Erythroblast (primary cell): ENCODE measurements at regions not wholly inside any gene's neighbourhood (a gene's known extent, or its start where the extent isn't known, plus 50 kb on each side); places are given as distances from the start of the nearest gene placed in this dataset.

ENCODE experiments used
- DNase-seq, 2 experiments: peaks; one replicate each; lab custom pipeline; 2025; lab: John Stamatoyannopoulos, UW
- GATA1 ChIP-seq: IDR thresholded peaks from 2 replicates; pipeline ENCODE4 v1.6.1; 2011; ENCODE audit warnings: low read depth, mild to moderate bottlenecking, control low read depth, low read length, moderate library complexity
- POLR2A ChIP-seq: IDR thresholded peaks from 2 replicates; pipeline ENCODE4 v1.6.1; 2011; ENCODE audit warnings: mild to moderate bottlenecking, low read length

DNA sequence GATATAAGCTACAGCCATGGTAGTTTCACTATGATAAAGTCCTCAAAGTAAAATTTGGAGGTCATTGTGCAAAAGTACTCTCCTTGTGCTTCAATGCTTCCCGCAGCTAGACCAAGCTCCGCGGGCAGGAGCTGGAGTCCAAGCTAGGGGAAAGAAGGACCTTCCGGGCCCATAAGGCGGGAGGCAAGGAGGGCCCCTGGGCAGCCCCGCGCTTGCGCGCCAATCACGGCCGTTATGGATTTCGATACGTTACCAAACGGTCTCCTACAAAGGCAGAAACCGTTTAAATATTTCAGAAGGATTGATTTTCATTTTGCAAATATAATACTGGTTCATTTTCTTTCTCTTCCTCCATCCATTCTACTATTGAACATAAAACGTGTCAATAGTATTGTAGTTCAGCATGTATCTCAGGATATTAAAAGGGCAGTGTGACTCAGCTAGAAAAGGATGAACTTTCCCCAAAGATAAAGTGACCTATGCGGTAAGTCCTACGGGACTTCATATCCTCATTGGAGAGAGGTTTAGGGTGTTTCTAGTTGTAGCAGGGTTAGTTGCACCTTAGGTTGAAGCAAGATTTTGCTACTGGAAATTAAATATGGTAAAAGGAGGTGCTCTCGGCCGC, 128.0 kb downstream of the KIF20B start:
- TF ChIP-seq POLR2A = no peak
- TF ChIP-seq GATA1 = no peak
- no peak for DNase-seq

DNA sequence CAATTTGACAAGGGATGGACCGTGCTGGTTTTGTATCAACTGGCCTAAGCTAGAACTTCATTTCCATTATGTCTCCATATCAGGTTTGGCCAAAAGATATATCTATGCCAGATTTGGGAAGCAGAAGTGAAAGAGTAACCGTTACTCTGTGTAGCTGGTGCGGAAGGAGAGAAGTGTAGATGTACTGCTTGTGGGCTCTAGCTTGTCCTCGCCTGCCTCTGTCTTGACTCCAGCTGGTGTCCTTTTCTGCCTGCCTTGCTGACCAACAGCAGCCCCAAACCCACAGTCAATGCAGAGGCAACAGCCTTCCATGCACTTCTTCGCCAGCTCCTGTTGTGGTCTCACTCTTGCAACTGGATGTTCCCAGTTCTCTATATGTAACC, 128.5 kb downstream of the KIF20B start:
- no peak for DNase-seq
- TF ChIP-seq GATA1 (no peak), POLR2A (no peak)

DNA sequence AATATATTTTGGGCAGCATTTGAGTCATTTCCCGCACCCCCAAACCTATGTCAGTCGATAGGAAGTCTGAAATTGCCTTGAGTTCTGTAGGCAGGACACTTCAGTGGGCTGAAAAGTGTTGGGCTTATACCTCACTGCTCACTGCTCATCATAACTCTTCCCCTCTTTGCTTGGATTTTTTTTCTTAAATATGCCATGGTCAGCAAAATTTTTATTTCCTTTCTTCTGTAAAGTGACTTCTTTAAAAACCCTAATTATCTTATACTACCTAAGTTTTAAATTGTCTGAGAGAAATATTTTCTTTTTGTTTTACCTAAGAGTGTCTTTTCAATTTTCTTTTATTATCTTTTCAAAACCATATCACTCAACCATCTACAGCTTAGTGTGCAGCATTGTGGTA, 129.2 kb downstream of the KIF20B start:
- TF ChIP-seq POLR2A (no peak), GATA1 (no peak)
- no peak for DNase-seq

DNA sequence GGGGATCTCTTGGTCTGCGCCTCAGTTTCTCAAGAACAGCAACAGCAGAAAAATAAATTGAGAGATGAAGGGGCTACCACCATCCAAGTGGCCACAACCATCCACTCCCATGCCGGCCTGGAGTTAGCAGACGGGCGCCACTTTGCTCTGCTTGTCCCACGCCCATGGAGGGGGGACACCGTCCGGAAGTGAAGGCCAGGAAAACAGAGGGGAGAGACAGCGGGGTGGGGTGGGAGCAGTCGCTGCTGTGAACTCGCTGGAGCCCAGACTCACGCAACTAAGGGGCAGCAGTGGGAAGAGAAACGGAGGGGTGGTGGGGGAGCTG, 135.4 kb downstream of the KIF20B start:
- no peak for TF ChIP-seq POLR2A
- no peak for TF ChIP-seq GATA1
- DNase-seq = no peak

DNA sequence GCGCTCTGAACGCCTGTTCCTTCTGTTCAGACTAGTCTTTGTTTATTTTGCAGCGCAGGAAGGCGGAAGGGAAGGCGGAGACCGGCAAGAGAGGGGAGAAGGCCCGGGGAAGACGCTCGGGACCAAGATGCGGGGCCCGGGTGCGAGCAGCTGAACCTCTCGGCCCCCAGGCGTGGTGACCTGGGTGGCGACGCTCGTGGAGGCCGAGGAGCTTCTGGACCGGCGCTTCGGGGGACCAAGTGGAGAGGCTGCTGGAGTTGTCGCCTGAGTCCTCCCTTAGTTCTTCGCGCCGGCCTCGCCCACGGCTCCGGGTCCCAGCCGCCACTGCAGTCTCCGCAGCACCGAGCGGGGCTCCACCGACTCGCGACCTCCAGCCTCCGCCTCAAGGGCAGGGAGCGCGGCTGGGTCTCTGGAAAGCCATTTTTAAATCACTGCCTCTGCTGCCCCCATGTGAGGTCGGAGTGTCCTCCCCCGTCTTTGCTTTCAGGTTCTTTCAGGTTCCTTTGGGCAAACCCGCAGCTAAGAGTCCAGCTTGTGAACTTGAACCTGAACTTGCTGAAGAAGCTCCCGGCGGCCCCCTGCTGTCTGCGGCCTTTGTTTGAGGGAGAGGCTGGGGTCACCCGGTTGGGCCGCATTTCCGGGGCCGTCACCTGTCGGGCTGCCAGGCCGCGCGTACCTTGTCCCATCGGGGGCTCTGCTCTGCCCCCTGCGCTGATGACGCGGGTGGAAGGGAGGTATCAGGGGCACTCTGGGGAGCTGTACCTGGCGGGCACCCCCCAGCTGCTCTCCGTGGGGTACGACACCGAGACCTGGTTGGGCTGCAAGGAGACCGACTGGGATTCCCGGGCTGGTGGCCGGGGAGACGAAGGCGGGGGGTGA, 136.0 kb downstream of the KIF20B start:
- no peak for TF ChIP-seq POLR2A
- no peak for TF ChIP-seq GATA1

DNA sequence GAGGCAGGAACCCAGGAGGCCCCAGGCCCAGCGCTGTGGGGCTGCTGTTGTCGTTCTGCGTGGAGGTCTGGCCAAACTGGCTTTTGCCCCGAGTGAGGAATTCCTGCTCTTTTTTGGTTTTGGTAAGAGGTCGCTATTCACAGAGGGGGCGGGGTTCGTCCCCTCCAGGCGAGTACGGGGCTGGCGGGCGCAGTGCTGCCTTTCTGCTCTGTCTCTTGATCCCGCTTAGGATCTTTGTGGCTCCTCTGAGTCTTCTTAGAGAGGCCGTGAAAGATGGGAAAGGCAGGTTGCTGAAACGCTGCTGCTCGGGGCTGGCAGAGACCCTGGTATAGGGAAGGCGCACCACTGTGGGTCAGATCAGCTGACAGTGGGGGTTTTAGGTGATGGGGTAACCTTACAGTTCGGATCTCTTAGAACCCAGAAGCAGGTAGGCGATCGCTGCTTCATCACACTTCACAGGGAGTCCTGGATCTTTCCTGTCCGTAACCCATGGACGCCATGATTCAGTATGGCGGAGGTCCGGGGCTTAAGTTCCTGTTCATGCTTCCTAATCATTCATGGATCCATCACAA, 136.7 kb downstream of the KIF20B start:
- TF ChIP-seq POLR2A (no peak), GATA1 (no peak)
- DNase-seq = no peak

More for the DNA sequence above, 136.0 kb downstream of the KIF20B start:
- DNase-seq = no peak

DNA sequence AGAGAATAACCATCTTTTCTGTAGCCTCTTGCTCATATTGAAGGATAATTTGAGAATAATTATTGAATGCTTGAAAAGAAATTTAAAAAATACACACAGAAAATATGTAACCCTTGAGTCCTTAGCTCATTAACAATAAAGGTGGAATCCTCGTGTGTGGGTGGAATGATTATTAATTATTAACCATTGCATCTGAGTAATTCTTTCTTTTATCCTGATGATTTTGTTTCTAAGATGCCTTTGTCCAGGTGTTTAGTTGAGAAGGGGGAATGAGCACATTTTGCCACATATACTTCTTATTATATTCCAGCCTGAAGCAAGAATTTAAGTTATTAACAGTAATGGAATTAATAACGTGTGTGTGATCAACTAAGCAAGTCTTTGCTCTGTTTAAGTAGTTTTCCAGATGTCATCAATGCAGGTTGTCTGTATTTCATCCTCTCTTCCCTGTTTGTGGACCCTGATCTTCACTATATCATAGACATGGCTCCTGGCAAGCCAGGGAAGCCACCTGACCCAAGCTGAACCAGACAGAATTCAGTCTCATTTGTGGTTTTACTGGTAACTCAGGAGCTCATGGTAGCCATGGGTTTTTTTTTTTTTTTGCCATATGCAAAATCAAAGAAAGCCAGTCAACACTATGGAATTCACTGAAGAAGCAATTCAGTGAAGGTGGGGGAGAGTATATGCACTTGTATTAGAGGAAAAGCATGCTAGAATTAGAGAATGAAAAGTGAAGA, 144.3 kb downstream of the KIF20B start:
- no peak for DNase-seq
- TF ChIP-seq GATA1 (no peak), POLR2A (no peak)

DNA sequence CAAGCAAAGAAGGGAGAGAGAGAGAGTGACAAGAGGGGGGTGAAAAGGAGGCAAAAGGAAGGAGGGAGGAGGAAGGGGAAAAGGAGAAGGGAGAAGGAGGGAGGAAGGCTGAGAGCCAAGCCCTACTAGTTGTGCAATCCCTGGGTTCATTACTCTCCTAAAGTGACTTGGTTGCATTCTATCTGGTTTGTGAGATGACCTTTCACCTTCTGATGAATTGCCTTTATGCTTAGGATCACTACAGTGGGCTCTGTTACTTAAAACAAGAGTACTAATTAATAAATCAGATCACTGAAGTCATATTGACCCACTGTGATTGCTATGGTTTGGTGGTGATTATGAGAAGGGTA, 144.9 kb downstream of the KIF20B start:
- DNase-seq = no peak
- TF ChIP-seq GATA1 (no peak), POLR2A (no peak)

DNA sequence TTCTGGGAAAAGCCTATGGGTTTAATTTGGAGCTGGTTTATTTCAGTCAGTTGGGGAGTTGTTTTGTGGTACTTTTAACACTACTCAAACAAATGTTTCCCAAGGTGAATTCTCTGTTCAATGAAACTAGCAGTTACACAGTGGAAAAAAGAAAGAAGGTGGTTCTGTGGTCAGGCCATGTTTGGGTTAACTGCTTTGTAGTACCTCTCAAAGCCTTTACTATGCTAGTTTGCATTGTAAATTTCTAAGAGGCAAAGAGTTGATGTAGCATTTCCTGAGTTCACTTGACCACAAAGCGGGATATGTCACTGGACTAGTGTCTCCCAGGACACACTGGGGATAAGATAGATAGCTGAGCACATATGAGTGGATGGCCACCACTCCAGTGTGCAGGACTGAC, 145.4 kb downstream of the KIF20B start:
- no peak for DNase-seq

DNA sequence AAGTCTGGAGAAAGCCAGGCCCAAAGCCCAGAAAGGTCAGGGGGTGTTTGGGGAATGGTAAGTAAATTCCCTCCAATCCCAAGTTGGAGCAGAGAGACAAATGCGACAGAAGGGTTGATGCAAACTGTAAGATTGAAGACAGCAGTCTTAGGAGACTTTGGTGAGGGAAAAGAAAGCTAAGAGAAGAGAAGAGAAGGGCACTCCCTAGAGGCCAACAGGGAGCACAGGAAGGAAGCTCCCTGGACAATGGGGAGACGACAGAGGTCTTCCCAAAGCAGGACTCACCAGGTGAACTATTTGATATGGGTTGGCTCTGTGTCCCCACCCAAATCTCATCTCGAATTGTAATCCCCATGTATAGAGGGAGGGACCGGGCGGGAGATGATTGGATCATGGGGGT, 151.5 kb downstream of the KIF20B start:
- DNase-seq = no peak
- no peak for TF ChIP-seq POLR2A
- TF ChIP-seq GATA1 = no peak

More for the DNA sequence above, 145.4 kb downstream of the KIF20B start:
- TF ChIP-seq POLR2A (no peak), GATA1 (no peak)

DNA sequence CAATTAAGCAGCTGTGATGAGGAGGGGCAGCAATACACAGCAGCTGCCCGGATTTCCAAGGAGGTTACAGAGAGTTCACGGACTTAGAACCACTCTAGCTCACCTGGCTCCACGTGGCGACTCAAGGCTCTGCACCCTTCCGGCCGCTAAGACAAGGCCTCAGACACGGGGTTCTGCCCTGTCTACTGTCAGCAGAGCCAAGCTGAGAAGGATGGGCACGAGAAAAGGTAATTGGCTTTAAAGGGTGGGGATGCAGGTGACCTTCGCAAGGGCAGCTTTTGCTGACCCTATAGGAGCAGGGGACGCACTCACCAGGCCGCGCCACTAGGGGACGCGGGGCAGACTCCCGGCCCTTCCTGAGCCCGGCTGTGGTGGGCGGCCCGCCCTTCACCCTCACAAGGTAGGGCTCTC, 152.4 kb downstream of the KIF20B start:
- TF ChIP-seq GATA1 = no peak
- TF ChIP-seq POLR2A = no peak
- DNase-seq = no peak

DNA sequence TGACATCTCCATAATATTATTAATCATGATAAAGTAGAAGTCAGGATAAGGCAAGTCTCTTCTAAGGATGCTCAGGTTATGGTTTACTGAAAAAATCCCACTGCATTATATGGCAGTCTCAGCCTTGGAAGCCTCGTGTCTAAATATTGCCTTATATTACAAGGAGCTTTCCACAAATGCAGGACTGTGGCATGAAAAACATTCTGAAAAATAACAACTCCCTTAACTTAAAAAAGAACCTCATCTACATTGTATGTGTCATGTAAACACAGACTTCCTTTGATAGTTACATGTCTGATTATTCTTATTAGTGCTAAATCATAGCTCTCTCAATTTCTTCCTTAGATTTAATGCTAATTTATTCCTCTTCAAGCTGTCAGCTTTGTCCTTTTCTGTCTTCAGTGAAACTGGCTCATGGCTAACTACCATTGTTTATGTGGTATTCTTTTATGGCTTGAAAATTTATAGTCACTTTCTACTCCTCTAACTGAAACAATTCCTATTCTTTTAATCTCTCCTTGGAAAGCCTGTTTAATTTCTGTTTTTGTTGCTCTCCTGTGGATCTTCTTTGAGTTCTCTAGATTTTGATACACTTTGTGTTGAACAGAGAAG, 156.1 kb downstream of the KIF20B start:
- DNase-seq = no peak
- TF ChIP-seq POLR2A (no peak), GATA1 (no peak)

DNA sequence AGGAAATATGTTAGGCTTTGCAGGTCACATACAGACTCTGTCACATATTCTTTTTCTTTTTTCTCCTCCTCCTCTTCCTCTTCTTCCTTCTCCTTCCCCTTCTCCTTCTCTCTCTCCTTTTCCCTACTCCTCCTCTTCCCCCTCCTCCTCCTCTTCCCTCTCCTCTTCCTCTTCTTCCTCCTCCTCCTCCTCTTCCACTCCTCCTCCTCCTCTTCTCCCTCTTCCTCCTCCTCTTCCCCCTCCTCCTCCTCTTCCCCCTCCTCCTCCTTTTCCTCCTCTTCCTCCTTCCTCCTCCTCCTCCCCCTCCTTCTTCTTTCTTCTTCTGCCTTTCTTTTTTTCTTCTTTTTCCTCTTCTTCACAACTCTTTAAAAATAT, 159.8 kb downstream of the KIF20B start:
- TF ChIP-seq POLR2A (no peak), GATA1 (no peak)
- no peak for DNase-seq

DNA sequence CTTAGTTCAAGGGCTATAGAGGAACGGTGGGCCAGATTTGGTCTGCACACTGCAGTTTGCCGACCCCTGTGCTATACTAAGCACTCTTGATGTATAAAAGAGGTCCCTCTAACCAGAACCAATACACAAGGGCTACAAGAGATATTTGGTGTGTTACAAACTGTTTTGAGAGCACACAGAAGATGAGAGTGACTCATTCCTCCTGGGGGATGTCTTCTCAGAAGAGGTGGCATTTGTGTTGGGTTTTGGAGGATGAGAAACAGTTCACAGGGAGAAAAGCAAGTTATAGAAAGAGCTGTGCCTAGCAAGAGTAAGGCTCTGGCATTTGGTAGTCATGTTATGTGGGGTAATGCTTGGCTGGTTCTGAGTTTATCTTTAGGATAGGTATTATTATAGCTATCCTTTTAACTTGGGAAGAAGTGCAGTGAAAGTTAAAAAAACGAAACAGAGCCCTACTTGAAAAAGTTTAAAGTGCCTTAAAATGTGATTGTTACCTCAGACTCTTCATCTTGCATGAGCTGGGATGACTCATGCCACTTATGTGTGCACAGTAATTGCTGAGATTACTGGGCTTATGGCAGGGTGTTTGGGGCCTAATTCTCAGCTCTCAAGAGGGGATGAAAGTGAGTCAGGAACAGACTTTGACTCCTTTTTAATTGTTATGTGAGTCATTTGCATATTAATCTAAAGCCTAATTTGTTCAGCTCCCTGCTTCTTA, 160.4 kb downstream of the KIF20B start:
- no peak for TF ChIP-seq POLR2A
- DNase-seq = no peak
